IPS-18c (cell line): ENCODE measurements at regions not wholly inside any gene's neighbourhood (a gene's known extent, or its start where the extent isn't known, plus 50 kb on each side); places are given as distances from the start of the nearest gene placed in this dataset.
"Not testable (repeated sequence)": the region's sequence is repeated elsewhere in the genome, so short reads cannot be mapped to it uniquely, and the experiment has no call there.

Experiments used
- H3K4me3 ChIP-seq: 2 replicates; pipeline ENCODE4 v1.7.0; 2013; ENCODE audit warnings: low read depth, mild to moderate bottlenecking, low read length, moderate library complexity; ENCODE audit not compliant: insufficient read depth
- H3K9me3 ChIP-seq: one replicate; pipeline ENCODE4 v1.6.1; 2013; ENCODE audit warnings: mild to moderate bottlenecking, low read length, moderate library complexity; ENCODE audit not compliant: control insufficient read depth, insufficient read depth

DNA sequence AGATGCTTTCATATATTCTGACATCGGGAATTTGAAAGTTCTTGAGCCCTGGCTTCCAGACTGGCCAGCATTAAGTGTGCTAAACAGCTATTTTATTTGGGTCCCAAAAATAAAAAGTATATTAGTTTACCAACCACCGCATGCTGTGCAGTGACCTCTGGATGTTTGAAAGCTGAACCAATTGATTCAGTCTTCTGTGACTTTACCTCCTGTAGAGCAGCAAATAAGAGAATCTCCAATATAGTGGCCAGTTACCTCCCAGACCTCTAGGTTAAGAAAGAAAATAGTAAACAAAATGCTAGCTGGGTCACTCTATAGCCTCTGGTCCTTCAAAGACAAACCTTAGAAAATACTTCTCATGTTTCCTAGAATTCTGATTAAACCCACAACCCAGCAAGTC is 424.6 kb upstream of the NFE2L3 start:
- Histone ChIP-seq H3K4me3 (no peak overlapping the region), H3K9me3 (no peaks in the 10 kb centered on the region)

DNA sequence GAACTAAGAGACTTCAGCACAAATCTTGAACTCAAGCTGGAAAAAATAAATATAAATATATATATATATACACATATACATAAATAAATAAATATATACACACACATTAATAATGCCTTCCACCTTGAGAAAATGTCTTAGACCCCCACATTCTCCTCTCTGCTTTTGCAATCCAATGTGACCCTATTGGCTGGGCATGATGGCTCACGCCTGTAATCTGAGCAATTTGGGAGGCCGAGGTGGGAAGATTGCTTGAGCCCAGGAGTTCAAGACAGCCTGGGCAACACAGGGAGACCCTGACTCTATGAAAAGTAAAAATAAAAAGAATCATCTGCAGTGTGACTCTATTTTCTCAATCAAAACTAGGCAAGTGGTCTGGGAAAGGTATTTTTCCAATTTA is 424.1 kb upstream of the NFE2L3 start:
- Histone ChIP-seq H3K4me3 (no peak overlapping the region), H3K9me3 (no peaks in the 10 kb centered on the region)

DNA sequence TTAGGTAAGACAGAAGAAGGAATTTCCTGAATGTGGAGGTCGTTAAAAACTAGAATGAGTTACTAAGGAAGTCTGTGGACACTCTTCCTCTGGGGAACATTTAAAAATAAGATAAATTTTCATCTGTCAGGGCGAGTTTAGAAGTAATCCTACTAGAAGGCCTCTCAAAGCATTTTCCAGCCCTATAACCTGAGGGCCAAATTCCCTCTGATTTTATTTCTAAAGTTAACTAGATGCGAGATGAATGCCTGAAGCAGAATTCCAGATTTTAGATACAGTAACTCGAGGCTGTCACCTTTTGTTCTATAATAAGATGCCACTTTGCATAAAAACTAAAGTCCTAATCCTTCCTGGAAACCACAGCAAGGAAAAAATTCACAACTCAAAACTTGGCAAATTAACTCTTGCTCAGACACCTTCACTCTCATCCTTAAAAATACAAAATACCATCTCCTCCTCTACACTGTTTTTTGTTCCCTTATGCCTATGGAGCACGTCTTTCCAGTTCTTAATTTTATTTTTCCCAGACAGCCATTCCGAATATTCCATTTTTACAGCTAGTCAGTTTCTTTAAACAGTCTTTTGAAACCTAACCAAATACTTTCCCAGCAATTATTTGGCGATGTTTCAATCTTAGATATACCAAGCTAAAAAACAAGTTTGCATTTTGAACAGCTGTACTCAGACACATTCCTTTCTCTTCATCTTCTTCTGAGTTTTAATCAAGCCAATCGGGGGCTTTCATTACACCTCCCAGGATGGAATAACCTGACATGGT is 420.7 kb upstream of the NFE2L3 start:
- no peaks in the 10 kb centered on the region for H3K9me3 ChIP-seq
- no peak overlapping the region for H3K4me3 ChIP-seq

DNA sequence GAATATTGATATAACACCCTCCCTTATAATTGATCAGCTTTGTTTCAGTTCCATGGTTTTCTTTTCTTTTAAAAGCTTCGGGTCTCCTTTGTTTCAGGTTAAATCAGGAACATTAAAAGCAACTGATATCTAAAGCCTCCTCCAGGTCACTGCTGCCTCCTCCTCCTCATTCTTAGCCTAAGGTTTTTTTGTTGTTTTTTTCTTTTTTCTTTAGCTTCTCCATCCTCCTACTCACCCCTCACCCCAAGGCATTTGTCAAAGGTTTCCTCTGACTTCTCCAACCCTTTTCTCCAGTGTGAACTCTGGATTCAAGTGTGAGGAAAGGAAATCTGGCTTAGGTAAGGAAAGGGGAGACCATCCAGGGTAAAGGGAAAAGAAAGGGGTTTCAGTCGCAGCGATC is 420.2 kb upstream of the NFE2L3 start:
- Histone ChIP-seq H3K4me3 (no peak overlapping the region), H3K9me3 (no peaks in the 10 kb centered on the region)

DNA sequence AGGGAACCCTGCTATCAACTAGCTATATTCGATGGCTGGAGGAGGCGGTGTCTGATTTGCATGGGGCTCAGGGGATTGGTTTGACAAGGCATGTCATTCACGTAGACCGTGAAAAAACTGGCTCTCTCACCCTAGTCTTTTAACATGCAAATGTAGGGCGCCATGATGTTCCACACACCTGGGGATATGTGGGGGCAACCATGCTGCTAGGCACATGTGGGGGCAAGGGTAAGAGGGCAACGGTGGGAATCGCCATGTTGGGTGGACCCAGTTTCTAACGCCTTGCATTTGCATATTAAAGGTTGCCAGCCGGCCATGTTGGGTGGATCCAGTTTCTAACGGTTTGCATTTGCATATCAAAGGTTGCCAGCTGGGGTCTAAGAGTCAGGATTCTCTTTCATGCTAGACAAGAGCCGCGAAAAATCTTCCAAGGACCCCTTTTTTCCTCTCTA is 419.2 kb upstream of the NFE2L3 start:
- Histone ChIP-seq H3K4me3 (no peak overlapping the region), H3K9me3 (no peaks in the 10 kb centered on the region)

DNA sequence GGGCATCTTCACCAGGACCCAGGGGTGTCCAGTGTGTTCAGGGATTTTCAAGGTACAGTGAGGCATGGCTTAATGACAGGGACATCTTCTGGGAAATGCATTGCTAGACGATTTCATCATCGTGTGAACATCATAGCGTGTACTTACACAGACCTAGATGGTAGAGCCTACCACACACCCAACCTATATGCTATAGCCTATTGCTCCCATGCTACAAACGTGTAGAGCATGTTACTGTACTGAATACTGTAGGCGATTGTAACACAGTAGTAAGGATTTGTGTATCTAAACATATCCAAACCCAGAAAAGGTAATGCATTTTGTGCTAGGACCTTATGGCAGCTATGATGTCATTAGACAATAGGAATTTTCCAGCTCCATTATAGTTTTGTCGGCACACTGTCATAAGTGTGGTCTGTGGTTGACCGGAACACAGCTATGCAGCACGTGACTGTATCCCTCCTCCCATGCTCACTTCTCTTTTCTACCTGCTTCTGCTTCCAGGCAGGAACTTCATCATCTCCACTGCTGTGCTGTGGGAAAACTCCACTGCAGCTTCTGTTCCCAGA is 416.2 kb upstream of the NFE2L3 start:
- Histone ChIP-seq H3K9me3 (no peaks in the 10 kb centered on the region), H3K4me3 (no peak overlapping the region)

DNA sequence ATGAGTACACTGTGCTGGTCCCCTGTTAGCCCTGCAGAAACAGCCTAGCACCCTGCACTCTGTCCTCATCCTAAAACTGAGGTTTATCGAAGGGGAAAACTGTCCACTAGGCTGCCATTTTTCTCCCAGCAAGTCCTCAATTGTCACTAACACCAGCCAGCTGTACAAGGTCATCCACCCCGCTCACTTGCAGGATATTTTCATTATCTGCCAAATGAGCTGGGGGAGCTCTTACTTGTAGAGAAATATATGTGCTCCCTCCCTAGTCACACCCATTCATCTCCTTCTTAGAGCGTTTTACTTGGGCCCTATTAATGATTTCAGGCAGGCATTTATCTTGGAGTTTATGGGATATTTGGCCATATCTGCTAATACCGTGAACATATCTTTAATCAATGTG is 413.5 kb upstream of the NFE2L3 start:
- H3K9me3 ChIP-seq: no peaks in the 10 kb centered on the region
- no peak overlapping the region for H3K4me3 ChIP-seq

DNA sequence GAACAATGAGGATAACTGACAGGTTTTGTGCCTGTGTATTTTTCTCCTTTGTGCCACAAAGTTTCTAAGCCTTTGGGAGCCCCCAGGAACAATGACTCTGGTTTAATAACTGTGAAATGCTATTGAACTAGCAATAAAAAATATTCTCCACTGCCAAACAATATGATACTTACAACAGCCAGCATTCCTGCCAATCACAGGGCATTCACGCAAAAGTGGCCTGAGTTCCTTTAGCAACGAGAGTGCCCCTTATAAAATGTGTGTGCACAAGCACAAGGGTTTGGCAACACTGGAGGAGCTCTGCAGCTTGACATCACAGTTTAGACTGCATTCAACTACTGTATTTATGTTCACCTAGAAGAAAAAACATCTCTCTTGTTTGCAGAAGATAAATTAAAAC is 412.9 kb upstream of the NFE2L3 start:
- Histone ChIP-seq H3K4me3 (no peak overlapping the region), H3K9me3 (no peaks in the 10 kb centered on the region)

DNA sequence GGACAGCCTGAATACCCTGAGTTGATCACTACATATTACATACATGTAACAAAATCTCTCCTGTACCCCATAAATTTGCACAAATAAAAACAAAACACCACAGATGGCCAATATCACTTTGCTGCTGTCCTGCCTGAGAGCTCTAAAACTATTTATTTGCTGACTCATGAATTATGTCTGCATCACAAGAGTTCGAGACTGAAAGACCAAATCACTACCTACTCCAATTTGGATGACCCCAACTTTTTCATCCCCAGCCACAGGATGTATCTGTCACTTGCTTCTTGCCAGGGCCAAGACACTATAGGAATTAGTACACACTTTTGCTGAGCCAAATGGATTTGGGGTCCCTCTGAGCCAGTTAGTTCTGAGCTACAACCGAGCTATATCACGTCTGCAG is 409.7 kb upstream of the NFE2L3 start:
- Histone ChIP-seq H3K9me3 (no peaks in the 10 kb centered on the region), H3K4me3 (no peak overlapping the region)

DNA sequence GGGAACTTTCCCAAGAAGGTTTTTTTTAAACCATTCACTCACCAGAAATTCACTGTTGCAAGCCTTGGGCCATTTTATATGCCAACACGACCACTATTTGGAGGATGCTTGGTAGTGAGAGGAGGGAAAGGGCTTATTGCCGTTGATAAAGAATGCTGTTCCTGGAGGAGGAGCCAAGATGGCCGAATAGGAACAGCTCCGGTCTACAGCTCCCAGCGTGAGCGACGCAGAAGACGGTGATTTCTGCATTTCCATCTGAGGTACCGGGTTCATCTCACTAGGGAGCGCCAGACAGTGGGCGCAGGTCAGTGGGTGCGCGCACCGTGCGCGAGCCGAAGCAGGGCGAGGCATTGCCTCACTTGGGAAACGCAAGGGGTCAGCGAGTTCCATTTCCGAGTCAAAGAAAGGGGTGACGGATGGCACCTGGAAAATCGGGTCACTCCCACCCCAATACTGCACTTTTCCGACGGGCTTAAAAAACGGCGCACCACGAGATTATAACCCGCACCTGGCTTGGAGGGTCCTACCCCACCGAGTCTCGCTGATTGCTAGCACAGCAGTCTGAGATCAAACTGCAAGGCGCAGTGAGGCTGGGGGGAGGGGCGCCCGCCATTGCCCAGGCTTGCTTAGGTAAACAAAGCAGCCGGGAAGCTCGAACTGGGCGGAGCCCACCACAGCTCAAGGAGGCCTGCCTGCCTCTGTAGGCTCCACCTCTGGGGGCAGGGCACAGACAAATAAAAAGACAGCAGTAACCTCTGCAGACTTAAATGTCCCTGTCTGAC is 408.1 kb upstream of the NFE2L3 start:
- not testable (repeated sequence) for H3K4me3 ChIP-seq, H3K9me3 ChIP-seq

DNA sequence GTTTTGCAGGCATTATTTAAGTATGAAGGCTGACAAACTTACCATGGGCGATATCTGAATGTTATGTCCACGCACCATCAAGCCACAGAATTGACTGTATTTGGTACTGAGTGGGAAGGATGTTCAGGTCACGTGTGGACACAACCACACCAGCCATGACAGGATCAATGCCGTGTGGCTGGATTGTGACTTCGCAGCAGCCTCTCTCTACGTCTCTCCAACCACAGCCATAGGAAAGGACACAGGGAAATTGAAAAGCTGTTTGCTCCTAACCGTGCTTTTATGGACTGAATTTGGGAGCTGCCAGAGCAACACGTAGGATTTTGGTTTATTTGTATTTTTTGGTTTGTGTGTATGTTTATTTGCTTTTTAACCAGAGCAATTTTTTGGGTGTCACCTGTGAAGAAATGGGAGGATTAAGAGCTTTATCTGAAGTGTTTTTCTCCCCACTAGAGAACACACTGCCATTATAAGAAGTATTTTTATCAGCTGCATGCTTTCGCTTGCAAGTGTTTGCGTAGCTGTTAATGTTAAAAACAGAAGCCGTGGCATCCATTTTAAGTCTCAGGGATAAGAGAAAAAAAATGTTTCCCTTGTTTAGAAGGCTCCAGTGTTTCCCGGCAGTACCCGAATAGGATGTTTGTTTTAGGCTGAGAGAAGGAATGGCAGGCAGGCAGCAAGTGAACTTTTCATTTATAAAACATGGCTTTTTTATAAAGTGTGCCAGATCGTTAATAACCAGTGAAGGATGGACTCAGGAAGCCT is 401.1 kb upstream of the NFE2L3 start:
- Histone ChIP-seq H3K4me3 (no peak overlapping the region), H3K9me3 (no peaks in the 10 kb centered on the region)

DNA sequence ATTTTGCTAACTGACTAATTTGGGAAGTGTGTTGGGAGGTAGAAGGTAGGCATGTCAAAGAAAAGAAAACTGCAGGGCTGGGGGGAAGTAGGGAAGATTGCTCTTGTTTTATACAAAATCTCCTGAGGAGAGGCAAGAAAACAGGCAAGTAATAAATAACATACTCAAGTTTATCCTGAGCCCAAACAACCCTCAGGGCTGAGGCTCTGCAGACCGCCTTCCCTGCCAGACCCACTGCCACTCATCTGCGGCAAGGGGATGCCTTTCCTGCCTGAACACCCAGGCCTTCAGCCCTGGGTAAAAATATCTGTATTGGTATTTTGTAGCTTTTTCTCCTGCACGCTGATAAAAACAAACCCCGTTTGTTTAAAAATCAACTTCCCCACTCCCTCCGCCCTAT is 399.8 kb upstream of the NFE2L3 start:
- Histone ChIP-seq H3K9me3 (no peaks in the 10 kb centered on the region), H3K4me3 (no peak overlapping the region)

DNA sequence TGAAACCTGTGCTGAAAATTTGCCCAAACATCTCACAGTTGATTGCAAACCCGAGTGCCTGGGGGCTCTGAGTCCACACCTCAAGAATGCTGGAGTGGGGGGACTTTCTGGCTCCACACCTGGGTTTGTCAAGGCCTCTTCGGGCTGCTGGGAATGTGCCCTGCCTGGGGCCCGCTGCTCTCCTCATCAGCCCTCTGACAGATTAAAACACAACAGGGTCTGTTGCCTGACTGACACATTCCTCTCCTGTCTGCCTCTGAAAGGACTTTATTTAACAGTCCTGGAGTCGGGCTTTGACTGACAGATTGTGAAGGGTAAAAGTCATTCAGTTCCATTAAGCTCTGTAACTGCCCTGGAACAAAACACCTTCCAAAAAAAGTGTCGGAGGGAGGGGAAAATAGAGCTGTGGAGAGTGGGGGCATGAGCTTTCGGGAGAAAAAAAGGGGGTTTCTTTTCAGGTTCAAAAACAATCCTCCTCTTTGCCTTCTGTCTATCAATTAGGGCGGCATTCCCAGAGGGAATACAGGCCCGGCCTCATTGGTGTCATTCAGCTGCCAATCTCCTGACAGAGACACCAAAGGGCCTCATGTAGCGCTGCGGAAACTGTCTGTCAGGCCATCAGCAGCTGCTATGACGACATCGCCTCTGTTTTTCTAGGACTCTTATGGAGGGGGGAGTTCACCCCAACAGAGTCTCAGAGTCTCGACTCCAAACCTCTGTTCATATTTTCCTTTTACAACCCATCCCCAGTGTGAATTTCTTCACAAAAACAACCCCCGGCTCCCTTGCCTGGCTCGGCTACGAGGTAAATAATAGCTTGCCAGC is 398.8 kb upstream of the NFE2L3 start:
- Histone ChIP-seq H3K4me3 (no peak overlapping the region), H3K9me3 (no peaks in the 10 kb centered on the region)

DNA sequence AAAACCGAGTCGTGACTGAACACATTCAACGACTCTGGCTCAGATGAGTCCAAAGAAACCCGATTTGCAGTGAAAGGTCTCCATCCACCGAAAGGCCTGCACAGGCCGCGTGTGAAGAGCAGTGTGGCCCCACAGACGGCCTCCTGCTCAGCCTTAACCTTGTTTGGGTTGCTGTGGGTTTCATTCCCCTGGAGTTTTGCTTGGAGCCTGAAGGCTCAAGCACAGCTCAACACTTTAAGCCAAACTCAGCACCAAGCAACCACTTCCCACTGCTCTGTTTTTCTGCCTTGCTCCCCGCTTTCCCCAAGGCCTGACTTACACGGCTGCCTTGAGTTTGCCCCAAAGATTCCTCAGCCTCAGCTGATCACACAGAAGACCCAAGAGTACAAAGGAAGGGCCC is 398.2 kb upstream of the NFE2L3 start:
- no peaks in the 10 kb centered on the region for H3K9me3 ChIP-seq
- H3K4me3 ChIP-seq: no peak overlapping the region

DNA sequence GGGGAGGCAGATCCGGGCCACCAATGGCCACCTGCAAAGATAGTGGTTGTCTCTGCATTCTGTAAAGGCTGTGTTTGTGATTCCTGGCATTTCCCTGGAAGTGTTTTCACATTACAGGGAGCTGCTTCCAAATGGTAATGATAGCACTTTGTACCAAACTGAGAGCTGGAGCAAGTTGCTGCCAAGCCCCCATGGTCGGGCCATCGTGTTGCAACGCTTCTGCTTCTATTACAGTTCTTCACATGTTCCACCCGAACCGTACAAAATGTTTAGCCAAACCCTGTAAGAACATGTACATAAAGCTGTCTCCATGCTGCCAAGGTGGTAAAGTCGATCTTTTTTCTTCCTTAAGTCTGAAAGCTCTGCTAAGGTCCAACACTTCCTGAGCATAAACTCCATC is 397.7 kb upstream of the NFE2L3 start:
- no peak overlapping the region for H3K4me3 ChIP-seq
- H3K9me3 ChIP-seq: no peaks in the 10 kb centered on the region

DNA sequence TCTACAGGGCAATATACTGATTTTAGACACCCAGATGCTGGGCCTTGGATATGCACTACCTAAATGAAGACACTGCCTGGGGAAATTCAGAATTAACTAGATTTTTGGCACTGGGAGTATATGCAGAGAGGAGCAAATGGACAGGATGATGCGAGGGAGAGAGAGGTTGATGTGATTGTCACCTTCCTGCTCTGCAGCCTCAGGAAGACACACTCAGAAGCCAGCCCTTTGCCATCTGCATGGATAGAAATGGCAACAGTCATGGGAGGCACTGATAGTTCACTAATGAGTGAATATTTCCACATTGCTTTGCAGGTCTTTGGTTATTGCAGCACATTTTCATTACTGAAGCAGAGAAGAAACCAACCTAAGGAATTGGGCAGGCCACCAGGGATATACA is 397.2 kb upstream of the NFE2L3 start:
- no peaks in the 10 kb centered on the region for H3K9me3 ChIP-seq
- no peak overlapping the region for H3K4me3 ChIP-seq

DNA sequence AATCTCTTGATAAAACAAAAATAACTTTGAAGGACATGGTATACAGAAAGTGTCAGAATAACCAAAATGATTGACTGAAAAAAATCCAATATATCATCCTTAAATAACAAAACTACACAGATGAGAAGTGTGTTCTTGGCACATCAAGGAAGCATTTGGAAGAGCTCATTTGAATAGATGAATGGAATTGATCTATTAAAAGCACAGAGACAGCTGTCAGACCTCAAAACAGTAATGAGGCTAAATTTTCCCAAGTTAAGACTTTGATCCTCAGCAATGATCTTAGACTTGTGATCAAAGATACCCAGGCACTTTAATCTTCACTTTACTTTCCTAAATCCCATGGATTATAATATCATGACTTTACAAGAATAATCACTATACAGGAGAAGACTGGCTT is 395.4 kb upstream of the NFE2L3 start:
- no peak overlapping the region for H3K4me3 ChIP-seq
- H3K9me3 ChIP-seq: no peaks in the 10 kb centered on the region
